GM13976 (cell line): ENCODE measurements at regions not wholly inside any gene's neighbourhood (a gene's known extent, or its start where the extent isn't known, plus 50 kb on each side); places are given as distances from the start of the nearest gene placed in this dataset.
"Not testable (repeated sequence)": the region's sequence is repeated elsewhere in the genome, so short reads cannot be mapped to it uniquely, and the experiment has no call there.

ENCODE experiments used
- DNase-seq: peaks from one replicate; pipeline ENCODE4 v3.0.0; 2012; ENCODE audit warnings: low spot score
- CTCF ChIP-seq: IDR thresholded peaks from 2 replicates; pipeline ENCODE4 v1.5.1; 2012; ENCODE audit warnings: borderline replicate concordance, mild to moderate bottlenecking; ENCODE audit not compliant: insufficient read depth; ENCODE audit errors: extremely low read depth, missing control alignments, control extremely low read depth
- in situ Hi-C: fragments of 300-500 bp; cut with MboI; formaldehyde crosslinking; loops from one replicate; pipeline ENCODE4 v1.12.0; 2022; ENCODE audit warnings: low sequenced_read_pairs, mixed read lengths, inconsistent platforms; ENCODE audit not compliant: unreplicated experiment

GRCh38 chr3:104360038-104360437 lies 1006.7 kb upstream of the ALCAM start:
- no peak for DNase-seq
- in situ Hi-C loops, result no loop called here
- no peak for TF ChIP-seq CTCF

- in situ Hi-C loops, DNase-seq: not testable (repeated sequence)
Observed at GRCh38 chr3:104361748-104362147, 1005.0 kb upstream of the ALCAM start.

GRCh38 chr3:104362319-104362718 lies 1004.4 kb upstream of the ALCAM start:
- TF ChIP-seq CTCF, result no peak
- no peak for DNase-seq
- in situ Hi-C loops, result no loop called here

GRCh38 chr3:104367000-104367399 lies 999.7 kb upstream of the ALCAM start:
- in situ Hi-C loops, result no loop called here
- TF ChIP-seq CTCF, result no peak
- no peak for DNase-seq

- no peak for DNase-seq
- no peak for TF ChIP-seq CTCF
- in situ Hi-C loops, result no loop called here
Observed at GRCh38 chr3:104368760-104369159, 997.9 kb upstream of the ALCAM start.

- no peak for TF ChIP-seq CTCF
- in situ Hi-C loops, result no loop called here
- no peak for DNase-seq
Observed at GRCh38 chr3:104385421-104385820, 981.3 kb upstream of the ALCAM start.

- TF ChIP-seq CTCF, result no peak
- in situ Hi-C loops, result no loop called here
- no peak for DNase-seq
Observed at GRCh38 chr3:104388619-104389018, 978.1 kb upstream of the ALCAM start.
